IMR-90 (cell line): ENCODE measurements at regions not wholly inside any gene's neighbourhood (a gene's known extent, or its start where the extent isn't known, plus 50 kb on each side); places are given as distances from the start of the nearest gene placed in this dataset.

Source experiments
- ATAC-seq: fragments of 200-7000 bp; cut with Tn5 transposase; 2 replicates; pipeline ENCODE4 v1.9.1; 2020; ENCODE audit warnings: low read depth, mild to moderate bottlenecking, moderate library complexity
- BruUV-seq: library from RNA; stranded (reverse); fragments of 400-500 nt; replicated peaks from 2 replicates; lab custom pipeline; 2021; lab: Mats Ljungman, UMichigan
- CTCF ChIA-PET: fragments of 300-600 bp; formaldehyde crosslinking; extraction: SDS; loops from one replicate; lab custom pipeline; 2021; ENCODE audit warnings: antibody characterized with exemption; lab: Yijun Ruan, JAX
- POLR2A ChIA-PET: fragments of 300-600 bp; sonication (Branson Sonifier 250); formaldehyde crosslinking; loops from one replicate; lab custom pipeline; 2022; ENCODE audit warnings: antibody characterized with exemption; ENCODE audit not compliant: unreplicated experiment; lab: Charles Lee
- DNase-seq: peaks from one replicate; pipeline ENCODE4 v3.0.0; 2013
- H2AFZ ChIP-seq: replicated peaks from 2 replicates; pipeline ENCODE3; 2013; ENCODE audit warnings: low read length, mild to moderate bottlenecking; ENCODE audit not compliant: poor library complexity
- H2AK5ac ChIP-seq: 2 replicates; pipeline ENCODE4 v1.6.1; 2013; ENCODE audit warnings: low read depth, low read length, inconsistent platforms
- H2AK9ac ChIP-seq: replicated peaks from 2 replicates; pipeline ENCODE3; 2013; ENCODE audit warnings: mild to moderate bottlenecking, low read depth, low read length, moderate library complexity; ENCODE audit not compliant: poor library complexity
- H2BK120ac ChIP-seq: 2 replicates; pipeline ENCODE4 v1.6.1; 2013; ENCODE audit warnings: low read depth, low read length, inconsistent platforms
- H2BK15ac ChIP-seq: 3 replicates; pipeline ENCODE4 v1.6.1; 2013; ENCODE audit warnings: low read depth, low read length, inconsistent platforms
- H2BK20ac ChIP-seq: 2 replicates; pipeline ENCODE4 v1.6.1; 2013; ENCODE audit warnings: low read depth, mild to moderate bottlenecking, inconsistent platforms, low read length, moderate library complexity
- H2BK5ac ChIP-seq: 2 replicates; pipeline ENCODE4 v1.6.1; 2013; ENCODE audit warnings: mild to moderate bottlenecking, low read depth, low read length, inconsistent platforms; ENCODE audit not compliant: poor library complexity, severe bottlenecking
- H3K14ac ChIP-seq: replicated peaks from 2 replicates; pipeline ENCODE4 v1.6.1; 2013; ENCODE audit warnings: low read depth, low read length, inconsistent platforms
- H3K18ac ChIP-seq: 2 replicates; pipeline ENCODE4 v1.6.1; 2013; ENCODE audit warnings: low read depth, low read length, control low read depth
- H3K23ac ChIP-seq: 2 replicates; pipeline ENCODE4 v1.6.1; 2013; ENCODE audit warnings: low read depth, low read length, inconsistent platforms
- H3K27ac ChIP-seq: 2 replicates; pipeline ENCODE4 v1.5.1; 2013; ENCODE audit warnings: mild to moderate bottlenecking, control low read depth, low read length; ENCODE audit not compliant: insufficient read depth
- H3K27me3 ChIP-seq: 2 replicates; pipeline ENCODE4 v1.6.1; 2013; ENCODE audit warnings: low read length; ENCODE audit not compliant: control insufficient read depth, insufficient read depth
- H3K36me3 ChIP-seq: 2 replicates; pipeline ENCODE4 v1.6.1; 2013; ENCODE audit warnings: low read length, mixed read lengths; ENCODE audit not compliant: control insufficient read depth, insufficient read depth
- H3K4ac ChIP-seq: 2 replicates; pipeline ENCODE4 v1.6.1; 2013; ENCODE audit warnings: low read depth, low read length, inconsistent platforms
- H3K4me1 ChIP-seq: 2 replicates; pipeline ENCODE4 v1.6.1; 2013; ENCODE audit warnings: low read length, mixed read lengths; ENCODE audit not compliant: control insufficient read depth, insufficient read depth
- H3K4me2 ChIP-seq: 2 replicates; pipeline ENCODE4 v1.6.1; 2013; ENCODE audit warnings: low read depth, mild to moderate bottlenecking, control low read depth, low read length, moderate library complexity
- H3K4me3 ChIP-seq: 2 replicates; pipeline ENCODE4 v1.5.1; 2013; ENCODE audit warnings: low read depth, mild to moderate bottlenecking, control low read depth, low read length, moderate library complexity; ENCODE audit not compliant: insufficient read depth
- H3K56ac ChIP-seq: 2 replicates; pipeline ENCODE4 v1.6.1; 2013; ENCODE audit warnings: low read length, inconsistent platforms; ENCODE audit not compliant: insufficient read depth; ENCODE audit errors: extremely low read depth
- H3K79me1 ChIP-seq, 2 experiments: 2 replicates each; pipeline ENCODE4 v1.6.1; 2013; ENCODE audit warnings: low read length in 2 of 2, inconsistent platforms in 1 of 2, low read depth in 1 of 2
- H3K9ac ChIP-seq: 2 replicates; pipeline ENCODE4 v1.6.1; 2013; ENCODE audit warnings: low read depth, low read length, control low read depth
- H3K9me1 ChIP-seq: 2 replicates; pipeline ENCODE4 v1.6.1; 2013; ENCODE audit warnings: low read length, inconsistent platforms; ENCODE audit not compliant: insufficient read depth
- H3K9me3 ChIP-seq: 2 replicates; pipeline ENCODE4 v1.6.1; 2013; ENCODE audit warnings: low read length; ENCODE audit not compliant: control insufficient read depth, insufficient read depth
- H4K20me1 ChIP-seq: 2 replicates; pipeline ENCODE4 v1.6.1; 2013; ENCODE audit warnings: low read length, inconsistent platforms; ENCODE audit not compliant: insufficient read depth
- H4K5ac ChIP-seq: 2 replicates; pipeline ENCODE4 v1.6.1; 2013; ENCODE audit warnings: mild to moderate bottlenecking, low read depth, low read length, control low read depth
- H4K8ac ChIP-seq, 2 experiments: 2 replicates each; pipeline ENCODE4 v1.6.1; 2013; ENCODE audit warnings: low read depth in 2 of 2, low read length in 2 of 2, control low read depth in 1 of 2, inconsistent platforms in 1 of 2
- H4K91ac ChIP-seq: 2 replicates; pipeline ENCODE4 v1.6.1; 2013; ENCODE audit warnings: low read depth, low read length, inconsistent platforms; ENCODE audit not compliant: insufficient read depth
- BHLHE40 ChIP-seq: fragments of 150-350 bp; IDR thresholded peaks from 2 replicates; pipeline ENCODE4 v1.6.1; 2016; ENCODE audit warnings: mild to moderate bottlenecking, low read depth, low read length
- CEBPB ChIP-seq: IDR thresholded peaks from 2 replicates; pipeline ENCODE4 v1.6.1; 2012; ENCODE audit warnings: low read depth, low read length, improper control_type of control experiment
- FOS ChIP-seq: fragments of 150-350 bp; IDR thresholded peaks from 2 replicates; pipeline ENCODE4 v1.6.1; 2016; ENCODE audit warnings: low read depth, low read length
- MAFK ChIP-seq: IDR thresholded peaks from 2 replicates; pipeline ENCODE4 v1.6.1; 2012; ENCODE audit warnings: low read depth, low read length, improper control_type of control experiment
- POLR2A ChIP-seq: IDR thresholded peaks from 2 replicates; pipeline ENCODE4 v1.6.1; 2012; ENCODE audit warnings: mild to moderate bottlenecking, low read depth, low read length
- RCOR1 ChIP-seq: IDR thresholded peaks from 2 replicates; pipeline ENCODE4 v1.6.1; 2012; ENCODE audit warnings: mild to moderate bottlenecking, low read length, improper control_type of control experiment; ENCODE audit not compliant: insufficient replicate concordance
- RFX5 ChIP-seq: IDR thresholded peaks from 2 replicates; pipeline ENCODE4 v1.8.0; 2012; ENCODE audit warnings: low read depth, mild to moderate bottlenecking, low read length, moderate library complexity
- SMC3 ChIP-seq: fragments of 150-350 bp; IDR thresholded peaks from 2 replicates; pipeline ENCODE4 v1.6.1; 2016; ENCODE audit warnings: low read depth, mild to moderate bottlenecking, antibody characterized with exemption, low read length, moderate library complexity
- WGBS, 2 experiments: methylation state at CpG; one replicate each; pipeline versions ENCODE4 v1.1.5 to v1.1.7; 2013; ENCODE audit warnings: missing lambda C conversion rate in 2 of 2; ENCODE audit not compliant: insufficient read length in 1 of 2; ENCODE audit errors: extremely low coverage in 2 of 2; 5-methylcytosine and 5-hydroxymethylcytosine counted together
- dilution Hi-C: fragments of 300-500 bp; cut with HindIII; formaldehyde crosslinking; loops from one replicate; pipeline ENCODE4 v1.14.3; 2018; ENCODE audit warnings: low sequenced_read_pairs; ENCODE audit not compliant: unreplicated experiment
- in situ Hi-C: fragments of 300-500 bp; cut with MboI; formaldehyde crosslinking; loops from 3 replicates; pipeline ENCODE4 v1.14.3; 2019; ENCODE audit warnings: low sequenced_read_pairs, inconsistent platforms, mixed read lengths
- intact Hi-C: fragments of 100-400 bp; cut with micrococcal nuclease; formaldehyde crosslinking; loops from 2 replicates; pipeline ENCODE4 v1.10.0; 2022
- TF ChIP-seq, protein P1 (sequence below): fragments of 150-350 bp; IDR thresholded peaks from 2 replicates; pipeline ENCODE4 v1.6.1; 2017; ENCODE audit warnings: mild to moderate bottlenecking, antibody characterized with exemption, low read length, low read depth

DNA sequence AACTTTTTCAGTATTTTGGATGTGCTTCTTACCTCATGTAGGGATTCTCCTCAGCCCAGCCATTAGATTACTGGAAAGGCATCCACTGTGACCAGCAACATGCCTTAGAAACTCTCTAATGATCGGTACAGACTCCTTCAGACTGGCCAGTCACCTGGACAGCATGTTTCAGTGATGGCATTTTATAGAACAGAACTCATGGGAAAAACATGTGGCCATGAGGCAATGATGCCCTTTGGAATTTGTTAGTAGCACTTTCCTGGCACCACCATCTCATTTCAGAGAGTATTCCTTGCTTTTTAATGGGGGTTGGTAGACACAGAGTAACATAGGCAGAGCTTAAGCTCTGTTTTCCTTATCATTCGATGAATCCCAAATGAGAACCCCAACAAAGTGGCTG, 72.1 kb upstream of the FAM98A start:
- intact Hi-C loops, result no loop called here
- H4K20me1 ChIP-seq, result no peaks in the 10 kb centered on the region
- POLR2A ChIA-PET, result interaction anchor here (0.6 kb wide), 1 partner anchor 50 kb away, joined by 3 read pairs; no protein-coding TSS in a partner anchor

More for the DNA sequence above, 72.1 kb upstream of the FAM98A start:
- H3K14ac ChIP-seq, result no peak overlapping the region
- no peak overlapping the region for H3K27ac ChIP-seq
- no TSS peak for BruUV-seq
- H2AK9ac ChIP-seq, result no peak overlapping the region
- H3K36me3 ChIP-seq, result no peaks in the 10 kb centered on the region
- no peak overlapping the region for H2BK120ac ChIP-seq
- DNase-seq (no peak), ATAC-seq (no peak)
- H3K56ac ChIP-seq, result no peak overlapping the region
- no CpG with 5 or more reads among the region's 2 CpGs for WGBS, 2 experiments
- H2AK5ac ChIP-seq, result no peak overlapping the region
- in situ Hi-C loops, result loop anchor here (10.0 kb wide), 1 partner anchor 1734 kb away; no protein-coding TSS in a partner anchor
- dilution Hi-C loops, result no loop called here
- H4K8ac ChIP-seq, result no peak overlapping the region
- H3K4me2 ChIP-seq, result no peak overlapping the region
- H3K18ac ChIP-seq, result no peak overlapping the region
- CTCF ChIA-PET, result no interaction called here
- no peak overlapping the region for H3K4me3 ChIP-seq
- H2BK20ac ChIP-seq, result no peak overlapping the region
- H4K5ac ChIP-seq, result no peak overlapping the region
- no peaks in the 10 kb centered on the region for H3K9me1 ChIP-seq
- no peak overlapping the region for H3K4ac ChIP-seq
- no peak overlapping the region for H2BK5ac ChIP-seq
- no peak for TF ChIP-seq FOS
- TF ChIP-seq RFX5, result no peak
- no peak for TF ChIP-seq MAFK
- TF ChIP-seq POLR2A, result no peak
- no peak for TF ChIP-seq BHLHE40
- no peak for TF ChIP-seq RCOR1
- TF ChIP-seq SMC3, result no peak
- TF ChIP-seq, protein P1, sequence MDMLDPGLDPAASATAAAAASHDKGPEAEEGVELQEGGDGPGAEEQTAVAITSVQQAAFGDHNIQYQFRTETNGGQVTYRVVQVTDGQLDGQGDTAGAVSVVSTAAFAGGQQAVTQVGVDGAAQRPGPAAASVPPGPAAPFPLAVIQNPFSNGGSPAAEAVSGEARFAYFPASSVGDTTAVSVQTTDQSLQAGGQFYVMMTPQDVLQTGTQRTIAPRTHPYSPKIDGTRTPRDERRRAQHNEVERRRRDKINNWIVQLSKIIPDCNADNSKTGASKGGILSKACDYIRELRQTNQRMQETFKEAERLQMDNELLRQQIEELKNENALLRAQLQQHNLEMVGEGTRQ, result no peak
- no peak for TF ChIP-seq CEBPB
- no peak overlapping the region for H4K91ac ChIP-seq
- no peak overlapping the region for H3K23ac ChIP-seq
- H2AFZ ChIP-seq, result no peak overlapping the region
- no peak overlapping the region for H2BK15ac ChIP-seq
- no peaks in the 10 kb centered on the region for H3K4me1 ChIP-seq
- no peaks in the 10 kb centered on the region for H3K27me3 ChIP-seq
- no peaks in the 10 kb centered on the region for H3K9me3 ChIP-seq
- H3K79me1 ChIP-seq, result no peaks in the 10 kb centered on the region
- H3K9ac ChIP-seq, result no peak overlapping the region
